Activated CD4-positive, alpha-beta T cell treated with anti-CD3 and anti-CD28 coated beads, Interleukin-2, amount 50 U/mL, for 48 hours (primary cell): ENCODE measurements at regions not wholly inside any gene's neighbourhood (a gene's known extent, or its start where the extent isn't known, plus 50 kb on each side); places are given as distances from the start of the nearest gene placed in this dataset.
A peak's percentile ranks its signal among the peaks of the same experiment; 100 is the strongest.

Experiments
- DNase-seq, 2 experiments: peaks; one replicate each; pipeline ENCODE4 v3.0.0-alpha.2; 2020

GRCh38 chr15:70555713-70556112, 207.6 kb downstream of the UACA start:
- DNase-seq = no peak

GRCh38 chr15:70547846-70548487, 215.4 kb downstream of the UACA start:
- no peak for DNase-seq

DNA sequence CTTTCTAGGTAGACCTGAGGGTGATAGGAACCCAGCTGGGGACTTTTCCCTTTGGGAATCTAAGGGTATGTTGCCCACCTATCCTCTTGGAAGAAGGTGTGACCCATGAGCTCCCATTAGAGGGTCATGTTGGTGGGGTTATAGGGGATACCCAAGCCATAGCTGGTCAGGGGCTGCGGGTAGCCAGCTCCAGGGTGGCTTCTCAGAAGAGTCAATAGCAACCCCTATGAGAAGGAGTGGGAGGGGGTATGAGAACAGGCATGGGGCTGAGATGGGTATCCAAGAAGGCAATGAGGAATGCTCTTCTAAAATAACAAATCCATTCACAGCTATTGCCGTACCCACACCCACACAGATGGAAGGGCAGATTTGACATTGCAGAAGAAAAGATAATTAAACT, 217.8 kb downstream of the UACA start:
- no peak for DNase-seq

- no peak for DNase-seq
These were observed 221.8 kb downstream of the UACA start for GRCh38 chr15:70541511-70541910.

GRCh38 chr15:70539912-70540530, 223.3 kb downstream of the UACA start:
- DNase-seq = no peak

- no peak for DNase-seq
These were observed 223.9 kb downstream of the UACA start for GRCh38 chr15:70539409-70539808.

- DNase-seq = no peak
These were observed 225.1 kb downstream of the UACA start for GRCh38 chr15:70538278-70538677.

DNA sequence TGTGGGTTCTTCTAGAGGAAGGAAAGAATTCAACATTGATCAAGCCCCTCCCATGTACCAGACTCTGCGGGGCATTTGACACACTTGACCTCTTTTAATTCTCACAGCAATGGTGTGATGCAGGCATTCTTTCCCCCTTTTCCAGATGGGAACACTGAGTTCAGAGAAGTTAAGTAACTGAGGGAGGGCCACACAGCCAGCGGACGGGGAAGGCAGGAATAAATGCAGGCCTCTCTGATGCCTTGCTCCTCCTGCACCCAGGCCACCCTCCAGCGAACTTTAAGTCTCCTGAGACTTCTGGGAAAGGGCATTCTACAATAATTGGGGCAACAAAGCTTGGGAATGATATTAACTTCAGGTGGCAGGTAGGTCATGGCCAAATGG, 227.4 kb downstream of the UACA start:
- no peak for DNase-seq

DNA sequence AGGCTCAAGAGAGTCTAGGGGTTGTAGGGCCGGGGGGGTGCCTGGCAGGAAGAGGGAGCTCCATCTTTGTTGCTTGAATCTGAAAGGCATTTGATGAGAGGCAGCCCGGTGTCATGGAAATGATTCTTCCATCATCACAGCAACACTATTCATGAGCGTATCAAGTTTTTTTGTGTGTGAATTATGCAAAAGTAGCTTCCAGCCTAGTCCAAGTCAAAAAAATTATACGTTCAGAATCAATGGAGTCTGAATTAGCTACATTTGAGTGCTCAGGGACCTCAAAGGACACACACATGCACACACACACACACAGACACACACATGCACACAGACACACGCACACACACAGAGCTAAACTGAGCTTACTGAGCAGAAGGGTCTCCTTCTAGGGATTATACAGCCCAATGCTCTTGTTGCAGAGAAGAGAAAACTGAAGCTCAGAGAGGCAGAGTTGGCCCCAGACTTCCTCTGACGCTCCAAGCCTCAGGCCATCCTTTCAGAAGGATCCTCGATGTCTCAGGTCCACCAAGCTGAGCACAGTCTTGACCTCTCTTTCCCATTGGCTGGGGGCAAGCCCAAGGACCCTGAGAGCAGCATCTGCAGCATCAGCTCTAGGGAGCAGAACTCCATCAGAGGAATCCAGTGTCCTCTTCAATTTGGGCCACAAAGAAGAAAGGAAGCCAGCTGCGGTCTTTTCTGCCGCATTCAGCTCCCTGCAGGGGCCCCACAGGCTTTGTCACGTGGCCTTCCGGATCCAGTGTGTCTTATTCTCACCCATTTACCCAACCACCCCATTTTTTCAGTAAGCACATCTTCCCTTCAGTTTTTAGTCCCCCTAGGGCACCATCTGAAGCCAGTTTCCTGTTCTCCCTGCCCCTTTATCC, 228.0 kb downstream of the UACA start:
- peak; percentile 57 to 59 for DNase-seq

DNA sequence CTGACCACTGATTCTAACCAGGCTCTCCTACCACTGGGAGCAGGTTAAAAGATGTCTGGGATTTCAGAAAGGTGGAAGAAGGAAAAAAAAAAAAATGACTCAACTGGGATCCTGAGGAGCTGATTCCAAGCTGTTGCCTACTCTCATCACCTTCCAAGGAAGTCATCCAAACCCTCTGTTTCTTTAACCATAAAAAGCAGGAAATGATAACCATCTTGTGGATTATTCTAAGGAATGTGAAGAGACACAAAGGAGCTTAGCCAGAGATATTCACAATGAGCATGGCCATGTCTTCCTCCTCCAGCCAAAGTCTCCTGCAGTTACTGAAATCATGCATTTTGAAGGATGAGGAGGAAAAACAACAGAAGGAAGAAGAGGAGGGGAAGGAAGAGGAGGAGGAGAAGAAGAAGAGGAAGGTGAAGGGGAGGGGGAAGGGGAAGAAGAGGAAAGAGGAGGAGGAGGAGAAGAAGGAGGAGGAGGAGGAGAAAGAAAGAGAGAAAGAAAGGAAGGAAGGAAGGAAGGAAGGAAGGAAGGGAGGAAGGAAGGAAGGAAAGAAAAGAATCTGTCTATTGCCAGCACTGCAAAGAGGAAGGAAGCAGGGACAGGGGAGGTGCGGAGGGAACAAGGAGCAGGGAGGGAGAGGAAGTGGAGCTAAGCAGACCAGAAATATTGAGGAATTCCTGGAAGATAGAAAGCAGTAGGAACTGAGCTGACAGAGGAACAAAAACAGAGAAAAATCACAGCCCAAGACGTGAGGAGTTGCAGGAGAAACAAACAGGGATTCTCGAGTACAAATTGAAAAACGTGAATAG, 229.2 kb downstream of the UACA start:
- DNase-seq = no peak

DNA sequence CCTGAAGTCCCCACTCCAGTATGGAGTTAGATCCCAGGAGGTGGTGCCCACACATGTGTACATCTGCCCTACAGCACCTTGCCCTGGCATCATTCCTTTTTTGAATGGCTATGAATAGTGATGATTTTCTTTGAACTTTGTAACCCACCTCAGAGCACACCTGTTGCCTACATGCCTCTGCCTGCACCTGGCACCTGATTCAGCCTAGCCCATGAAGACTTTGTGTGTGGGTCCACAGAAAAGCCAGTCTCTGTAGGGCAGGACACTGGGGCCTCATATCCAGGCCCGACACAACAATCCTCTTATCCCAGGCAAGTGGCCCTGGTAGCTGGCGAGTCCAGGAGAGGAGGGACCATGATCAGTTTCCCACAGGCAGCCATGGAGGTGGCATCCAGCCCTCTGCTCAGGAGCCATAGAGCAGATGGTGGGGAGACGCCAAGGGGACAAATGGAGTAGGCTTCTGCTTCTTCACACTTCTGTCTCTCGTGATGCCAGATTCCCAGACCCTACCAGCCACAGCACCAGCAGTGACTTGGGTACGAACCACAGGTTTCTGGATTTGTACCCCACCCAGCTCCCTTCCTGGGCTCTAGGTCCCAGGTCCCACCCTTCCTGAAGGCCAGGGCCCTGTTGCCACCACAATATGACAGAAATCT, 230.7 kb downstream of the UACA start:
- DNase-seq = no peak

DNA sequence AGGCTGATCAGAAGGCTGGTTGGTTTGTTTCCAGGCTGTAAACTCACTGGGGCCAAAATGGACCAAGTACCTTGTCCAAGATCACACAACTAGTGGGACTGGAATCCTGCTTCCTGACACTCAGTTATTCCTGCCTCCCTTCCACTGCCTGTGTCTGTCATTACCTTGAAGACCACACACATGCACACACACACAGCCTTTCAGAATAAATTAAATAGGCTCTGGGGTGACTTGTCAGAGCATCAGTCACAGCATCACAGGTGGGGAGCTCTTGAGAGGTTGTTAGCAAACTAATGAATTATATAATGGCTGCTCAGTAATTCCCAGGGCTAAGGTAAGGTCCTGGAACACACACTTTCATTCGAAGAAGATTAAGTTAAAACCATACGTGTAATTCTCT, 231.8 kb downstream of the UACA start:
- no peak for DNase-seq

GRCh38 chr15:70530906-70531305, 232.5 kb downstream of the UACA start:
- DNase-seq = no peak

- DNase-seq = no peak
These were observed 232.9 kb downstream of the UACA start for GRCh38 chr15:70530503-70530902.

- DNase-seq = no peak
These were observed 233.3 kb downstream of the UACA start for GRCh38 chr15:70530017-70530499.

- DNase-seq = no peak
These were observed 234.5 kb downstream of the UACA start for GRCh38 chr15:70528816-70529215.

DNA sequence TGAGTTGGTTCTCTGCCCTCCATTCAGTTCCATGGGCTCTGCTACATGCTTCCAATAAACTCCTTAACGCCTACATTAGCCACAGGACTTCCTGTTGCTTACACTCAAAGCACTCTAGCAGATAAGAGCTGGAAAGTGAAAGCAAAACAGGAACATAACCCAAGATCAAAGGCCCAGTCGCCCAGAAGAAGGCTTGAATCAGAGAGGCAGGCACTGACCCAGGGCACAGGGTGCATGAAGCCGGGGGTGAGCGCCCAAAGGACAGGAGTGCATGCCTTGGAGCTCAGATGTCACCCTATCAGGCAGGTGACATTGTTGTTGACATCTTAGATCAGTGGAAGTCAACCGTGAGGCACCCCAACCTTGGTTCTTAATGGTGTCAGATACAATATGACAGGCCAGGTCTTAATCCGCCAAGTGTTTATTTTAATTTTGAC, 235.1 kb downstream of the UACA start:
- peak; percentile 54 to 65 for DNase-seq

GRCh38 chr15:70526974-70527325, 236.4 kb downstream of the UACA start:
- DNase-seq = no peak

DNA sequence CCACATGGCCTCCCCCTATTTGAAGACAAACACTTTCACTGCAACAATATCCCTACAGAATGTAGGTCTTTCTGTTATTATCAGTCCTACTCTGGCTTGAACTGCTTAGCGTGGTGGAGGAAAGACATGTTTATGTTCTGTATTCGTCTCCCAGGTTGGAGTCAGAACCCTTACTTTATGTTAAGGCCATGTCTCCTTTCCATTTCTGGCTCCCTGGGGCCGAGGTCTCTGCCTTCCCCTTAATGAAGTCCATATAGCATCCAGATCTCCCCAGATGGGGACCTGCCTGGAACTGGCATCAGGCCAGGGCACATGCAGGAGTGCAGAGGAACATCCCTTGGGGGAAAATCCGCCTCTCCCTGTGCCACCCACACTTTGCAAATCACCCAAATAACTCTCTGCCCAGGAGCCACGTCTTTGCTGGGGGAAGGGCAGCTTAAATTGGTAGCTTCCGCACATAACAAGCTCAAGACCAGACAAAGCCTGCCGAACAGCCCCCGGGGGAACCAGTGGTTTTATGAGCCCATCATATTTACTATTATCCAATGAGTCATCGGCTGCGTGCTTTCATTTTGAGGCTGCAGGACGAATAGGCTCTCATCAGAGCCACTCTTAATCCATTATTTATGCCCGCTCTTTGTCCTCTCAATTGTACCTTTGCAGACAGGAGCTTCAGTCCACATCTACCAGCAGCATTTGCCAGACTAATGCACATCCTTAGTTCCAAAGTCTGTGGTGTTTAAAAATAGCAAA, 237.0 kb downstream of the UACA start:
- peak in 1 of 2 experiments; percentile 19 for DNase-seq

DNA sequence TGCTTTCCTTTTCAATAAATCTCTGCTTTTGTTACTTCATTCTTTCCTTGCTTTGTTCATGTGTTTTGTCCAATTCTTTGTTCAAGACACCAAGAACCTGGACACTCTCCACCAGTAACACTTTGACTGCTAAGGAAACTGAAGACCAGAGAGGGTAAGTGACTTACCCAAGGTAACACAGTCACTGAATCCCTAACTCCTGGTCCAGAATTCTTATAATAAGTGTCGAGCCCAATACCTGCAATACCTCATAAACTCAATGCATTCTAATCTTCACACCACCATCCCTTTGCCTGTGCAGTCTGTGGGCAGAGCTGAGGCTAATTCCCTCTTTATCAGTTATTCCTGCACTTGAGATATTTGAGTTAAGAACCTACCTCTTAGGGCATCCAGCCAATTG, 237.8 kb downstream of the UACA start:
- no peak for DNase-seq

- DNase-seq = no peak
These were observed 238.9 kb downstream of the UACA start for GRCh38 chr15:70524470-70524869.

DNA sequence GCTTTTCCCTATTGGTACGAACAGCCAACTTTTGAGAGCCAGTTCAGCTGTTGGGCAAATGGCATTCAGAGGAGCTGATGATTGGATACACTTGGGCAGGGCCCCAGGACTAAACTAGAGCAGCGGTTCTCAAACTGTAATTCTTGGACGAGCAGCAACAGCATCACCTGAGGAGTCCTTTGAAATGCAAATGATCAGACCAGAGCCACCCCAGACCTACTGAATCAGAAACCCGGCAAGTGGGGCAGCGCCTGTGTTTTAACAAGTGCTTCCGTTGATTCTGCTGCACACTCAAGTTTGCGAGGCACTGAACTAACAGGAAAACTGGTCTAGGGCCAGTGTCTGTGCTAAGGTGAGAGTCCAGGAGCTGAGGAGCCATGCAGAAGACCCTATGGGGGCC, 239.7 kb downstream of the UACA start:
- DNase-seq = no peak
